GM19452 (cell line): ENCODE measurements at regions not wholly inside any gene's neighbourhood (a gene's known extent, or its start where the extent isn't known, plus 50 kb on each side); places are given as distances from the start of the nearest gene placed in this dataset.
"Not testable (repeated sequence)": the region's sequence is repeated elsewhere in the genome, so short reads cannot be mapped to it uniquely, and the experiment has no call there.

ENCODE experiments used
- ATAC-seq: cut with Tn5 transposase; IDR thresholded peaks from one replicate; pipeline ENCODE4 v1.9.1; 2021; ENCODE audit not compliant: unreplicated experiment

DNA sequence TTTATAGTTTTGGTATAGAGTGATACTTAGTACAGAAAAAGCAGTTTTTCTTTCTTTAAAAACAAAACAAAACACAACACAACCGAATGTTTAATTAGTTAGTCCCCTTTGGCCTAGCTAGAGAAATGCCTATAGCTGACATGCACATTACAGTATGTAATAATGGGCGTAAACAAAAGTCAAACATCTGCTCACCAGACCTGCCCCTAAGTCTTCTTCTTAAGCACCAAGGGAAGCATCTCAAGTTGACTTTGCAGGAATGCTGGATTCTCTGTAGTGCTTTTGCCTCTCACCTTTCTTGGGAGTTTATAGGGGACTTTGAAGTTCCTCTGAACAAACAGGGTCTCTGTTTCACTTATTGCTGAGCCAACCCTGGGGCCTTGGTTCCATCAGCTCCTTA, 143.7 kb downstream of the TM2D1 start:
- no peak for ATAC-seq

DNA sequence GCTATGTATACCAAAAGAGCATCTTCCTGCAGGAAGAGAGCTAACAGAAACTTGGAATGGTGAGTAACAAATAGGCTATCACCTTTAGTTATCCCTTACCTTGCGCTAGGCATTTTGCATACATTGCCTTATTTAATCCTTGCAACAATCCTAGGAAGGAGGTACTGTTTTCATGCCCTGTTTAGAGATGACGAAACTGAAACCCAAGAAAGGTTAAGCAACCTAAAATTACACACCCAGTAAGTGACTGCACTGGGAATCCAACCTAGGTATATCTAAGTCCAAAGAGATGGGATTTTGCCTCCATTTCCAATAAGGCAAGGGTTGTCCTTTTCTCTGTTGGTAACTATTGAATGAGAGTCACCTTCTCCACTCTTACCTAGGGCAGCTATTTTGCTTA, 144.5 kb downstream of the TM2D1 start:
- ATAC-seq, result no peak

DNA sequence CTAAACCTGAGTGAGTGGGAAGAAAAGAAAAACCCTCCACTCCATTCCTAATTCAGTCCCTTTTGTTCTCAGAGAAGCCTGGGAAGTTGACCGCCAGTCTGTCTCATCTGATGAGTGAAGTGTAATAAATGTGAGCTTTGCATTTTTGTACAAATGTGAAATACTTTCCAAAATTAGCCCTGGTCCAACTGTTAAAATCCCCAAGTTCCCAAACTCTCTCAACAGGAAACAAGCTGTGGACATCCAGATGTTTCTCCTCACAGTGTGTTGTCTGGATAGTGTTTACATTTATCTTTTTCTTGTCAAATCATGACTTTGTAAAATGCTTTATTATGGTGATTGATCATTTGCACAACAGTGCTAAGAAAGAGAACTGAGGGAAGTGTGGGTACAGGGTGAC, 145.1 kb downstream of the TM2D1 start:
- ATAC-seq, result no peak

DNA sequence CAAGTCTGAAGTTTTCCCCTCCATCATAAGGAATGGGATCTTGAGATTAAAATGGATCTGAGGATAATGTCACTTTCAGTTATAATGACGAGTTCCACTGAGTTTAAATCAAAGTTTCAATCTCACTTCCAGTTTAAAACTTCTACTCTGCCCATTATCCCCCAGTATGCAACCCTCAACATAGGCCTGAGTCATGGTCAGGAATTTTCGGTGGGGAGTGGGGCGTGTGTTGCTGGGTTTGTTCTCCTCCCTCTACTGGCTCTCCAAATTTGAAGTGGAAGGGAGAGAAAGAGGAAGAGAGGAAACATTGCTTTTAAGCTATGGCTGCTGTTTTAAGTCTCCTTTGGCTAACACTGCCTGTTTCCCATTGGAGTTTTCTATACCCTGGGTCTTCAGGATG, 152.9 kb downstream of the TM2D1 start:
- no peak for ATAC-seq

DNA sequence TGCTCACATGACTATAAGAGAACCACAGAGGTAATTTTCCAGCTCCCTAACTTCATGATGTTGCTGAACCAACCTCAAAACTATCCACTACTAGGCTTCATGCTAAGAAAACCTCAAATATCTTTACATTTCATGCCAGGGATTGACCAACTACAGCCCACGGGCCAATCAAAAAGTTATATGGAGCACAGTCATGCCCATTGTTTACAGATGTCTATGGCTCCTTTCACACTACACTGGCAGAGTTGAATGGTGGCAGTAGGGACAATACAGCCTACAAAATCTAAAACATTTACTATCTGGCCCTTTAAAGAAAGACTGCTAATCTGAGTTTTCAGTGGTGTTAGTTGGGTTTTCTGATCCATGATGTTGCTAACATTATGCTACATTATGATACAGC, 154.8 kb downstream of the TM2D1 start:
- no peak for ATAC-seq

DNA sequence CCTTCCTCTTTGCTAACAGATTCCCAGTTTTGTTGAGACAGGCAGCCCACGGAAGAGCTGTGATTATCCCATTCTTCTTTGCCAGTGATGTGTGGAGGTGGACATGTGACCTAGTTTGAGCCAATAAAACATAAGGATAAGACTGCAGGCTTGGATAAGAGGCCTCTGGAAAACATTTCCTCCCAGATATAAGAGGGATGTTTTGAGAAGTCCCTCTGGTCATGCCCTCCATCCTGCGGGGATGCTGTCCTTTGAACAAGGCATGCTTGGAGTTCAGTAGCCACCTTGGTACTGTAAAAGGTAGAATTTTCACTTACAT, 155.7 kb downstream of the TM2D1 start:
- ATAC-seq, result no peak

DNA sequence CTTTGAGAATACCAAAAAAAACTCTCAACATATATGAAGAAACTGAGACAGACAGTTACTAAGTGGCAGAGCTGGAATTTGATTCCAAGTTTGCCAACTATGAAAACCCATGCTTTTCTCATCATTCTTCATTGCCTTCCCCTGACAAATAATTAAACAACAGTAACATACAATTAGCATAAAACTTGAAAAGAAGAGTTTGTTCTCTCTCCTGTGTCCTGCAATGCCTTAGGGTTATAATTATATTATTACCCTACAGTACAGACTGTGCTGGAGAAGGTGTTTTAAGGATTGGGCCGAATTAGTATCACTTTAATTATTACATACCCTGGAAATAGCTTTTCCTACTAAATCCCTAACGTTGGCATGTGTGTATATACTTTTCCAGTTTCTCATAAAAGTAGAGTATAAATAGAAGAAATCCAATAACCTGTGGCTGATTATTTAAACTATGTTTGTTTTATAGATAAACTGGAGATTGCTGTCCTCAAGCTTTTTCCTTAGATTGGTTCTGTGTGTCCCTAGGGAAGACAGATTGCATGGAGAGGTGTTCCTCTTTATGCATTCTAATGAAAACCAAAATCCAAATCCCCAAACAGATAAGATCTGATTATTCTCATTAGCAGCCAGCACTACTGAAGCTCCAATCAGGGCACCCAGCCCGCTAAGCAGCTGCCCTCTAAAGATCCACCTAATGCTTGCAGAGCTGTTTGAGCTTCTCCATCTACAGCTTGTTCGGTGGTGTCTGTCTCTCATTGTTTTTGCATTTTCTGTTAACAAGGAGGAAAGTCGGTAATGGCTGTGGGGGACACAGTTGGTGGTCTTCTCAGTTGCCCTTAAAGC, 156.3 kb downstream of the TM2D1 start:
- no peak for ATAC-seq

GRCh38 chr1:61566177-61566576, 158.8 kb downstream of the TM2D1 start:
- no peak for ATAC-seq

DNA sequence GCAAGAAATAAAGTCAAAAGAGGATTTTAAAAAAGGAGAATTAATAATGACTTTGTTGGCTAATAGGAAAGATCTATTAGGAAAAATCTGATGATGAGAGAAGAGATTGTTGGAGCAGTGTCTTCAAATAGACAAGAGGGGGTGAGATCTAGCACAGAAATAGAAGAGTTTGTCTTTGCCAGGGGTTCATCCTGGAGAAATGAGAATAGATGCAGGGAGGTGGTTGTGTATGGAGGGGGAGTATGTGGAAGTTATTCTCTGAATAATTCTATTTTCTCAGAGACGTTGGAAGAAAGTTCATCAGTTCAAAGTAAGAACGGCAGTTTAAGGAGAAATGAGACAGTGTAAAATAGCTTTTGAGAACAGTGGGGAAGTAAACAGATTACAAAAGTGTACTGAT, 161.3 kb downstream of the TM2D1 start:
- ATAC-seq, result no peak

- ATAC-seq, result no peak
Observed at GRCh38 chr1:61561666-61562065, 163.3 kb downstream of the TM2D1 start.

- ATAC-seq, result no peak
Observed at GRCh38 chr1:61560385-61560784, 164.6 kb downstream of the TM2D1 start.

- no peak for ATAC-seq
Observed at GRCh38 chr1:61556631-61557030, 168.3 kb downstream of the TM2D1 start.

DNA sequence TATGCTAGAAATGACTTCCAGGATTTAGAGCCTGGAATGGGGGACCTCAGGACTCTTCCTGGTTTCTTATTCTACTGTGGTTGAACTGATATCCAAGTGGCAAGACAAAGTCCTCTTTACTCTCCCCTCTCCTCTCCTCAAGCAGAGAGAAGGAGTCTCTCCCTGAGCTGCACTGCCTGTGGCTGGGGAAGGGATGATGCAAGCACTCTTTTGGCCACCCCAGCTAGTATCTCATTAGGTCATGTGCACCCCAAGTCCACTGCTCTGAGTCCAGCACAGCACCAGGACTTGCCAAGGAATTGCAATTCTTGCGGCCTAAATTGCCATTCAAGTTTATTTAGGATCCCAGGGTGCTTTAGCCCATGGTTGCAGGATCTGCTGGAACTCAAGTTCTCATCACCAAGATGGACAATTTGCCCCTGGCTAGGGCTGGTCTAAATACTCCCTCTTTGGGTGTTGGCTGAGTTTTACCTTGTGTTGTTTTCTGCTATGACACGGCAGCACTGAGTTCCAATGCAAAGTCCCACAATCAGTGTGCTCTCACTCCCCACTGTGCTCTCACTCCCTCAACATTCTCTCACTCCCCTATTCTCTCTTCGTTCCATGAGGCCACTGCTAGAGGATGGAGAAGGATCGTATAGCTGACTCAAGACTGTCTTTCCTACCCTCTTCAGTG, 172.2 kb downstream of the TM2D1 start:
- no peak for ATAC-seq

DNA sequence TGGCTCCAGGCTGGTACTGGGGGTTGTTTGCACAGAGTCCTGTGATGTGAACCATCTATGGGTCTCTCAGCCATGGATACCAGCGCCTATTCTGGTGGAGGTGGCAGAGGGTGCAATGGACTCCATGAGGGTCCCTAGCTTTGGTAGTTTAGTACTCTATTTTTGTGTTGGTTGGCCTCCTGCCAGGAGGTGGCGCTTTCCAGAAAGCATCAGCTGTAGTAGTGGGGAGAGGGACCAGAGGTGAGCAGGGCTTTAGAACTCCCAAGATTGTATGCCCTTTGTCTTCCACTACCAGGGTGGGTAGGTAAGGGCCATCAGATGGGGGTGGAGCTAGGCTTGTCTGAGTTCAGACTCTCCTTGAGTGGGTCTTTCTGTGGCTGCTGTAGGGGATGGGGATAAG, 177.6 kb downstream of the TM2D1 start:
- not testable (repeated sequence) for ATAC-seq

DNA sequence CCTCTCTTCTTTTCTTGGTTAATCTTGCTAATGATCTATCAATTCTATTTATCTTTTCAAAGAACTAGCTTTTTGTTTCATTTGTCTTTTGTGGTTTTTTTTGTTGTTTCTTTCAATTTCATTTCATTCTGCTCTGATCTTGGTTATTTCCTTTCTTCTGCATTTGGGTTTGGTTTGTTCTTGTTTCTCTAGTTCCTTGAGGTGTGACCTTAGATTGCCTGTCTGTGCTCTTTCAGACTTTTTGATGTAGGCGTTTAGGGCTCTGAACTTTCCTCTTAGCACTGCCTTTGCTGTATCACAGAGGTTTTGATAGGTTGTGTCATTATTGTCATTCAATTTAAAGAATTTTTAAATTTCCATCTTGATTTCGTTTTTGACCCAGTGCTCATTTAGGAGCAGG, 180.1 kb downstream of the TM2D1 start:
- ATAC-seq, result not testable (repeated sequence)

DNA sequence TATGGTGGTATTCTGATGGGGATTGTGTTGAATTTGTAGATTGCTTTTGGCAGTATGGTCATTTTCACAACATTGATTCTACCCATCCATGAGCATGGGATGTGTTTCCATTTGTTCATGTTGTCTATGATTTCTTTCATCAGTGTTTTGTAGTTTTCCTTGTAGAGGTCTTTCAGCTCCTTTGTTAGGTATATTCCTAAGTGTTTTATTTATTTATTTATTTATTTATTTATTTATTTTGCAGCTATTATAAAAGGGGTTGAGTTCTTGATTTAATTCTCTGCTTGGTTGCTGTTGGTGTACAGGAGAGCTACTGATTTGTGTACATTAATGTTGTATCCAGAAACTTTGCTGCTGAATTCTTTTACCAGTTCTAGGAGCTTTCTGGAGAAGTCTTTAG, 181.4 kb downstream of the TM2D1 start:
- ATAC-seq, result not testable (repeated sequence)

GRCh38 chr1:61539720-61540462, 185.1 kb downstream of the TM2D1 start:
- ATAC-seq, result no peak

- ATAC-seq, result no peak
Observed at GRCh38 chr1:61538228-61538627, 186.7 kb downstream of the TM2D1 start.

GRCh38 chr1:61536174-61537108, 188.5 kb downstream of the TM2D1 start:
- no peak for ATAC-seq

- no peak for ATAC-seq
Observed at GRCh38 chr1:61534847-61535246, 190.1 kb downstream of the TM2D1 start.

DNA sequence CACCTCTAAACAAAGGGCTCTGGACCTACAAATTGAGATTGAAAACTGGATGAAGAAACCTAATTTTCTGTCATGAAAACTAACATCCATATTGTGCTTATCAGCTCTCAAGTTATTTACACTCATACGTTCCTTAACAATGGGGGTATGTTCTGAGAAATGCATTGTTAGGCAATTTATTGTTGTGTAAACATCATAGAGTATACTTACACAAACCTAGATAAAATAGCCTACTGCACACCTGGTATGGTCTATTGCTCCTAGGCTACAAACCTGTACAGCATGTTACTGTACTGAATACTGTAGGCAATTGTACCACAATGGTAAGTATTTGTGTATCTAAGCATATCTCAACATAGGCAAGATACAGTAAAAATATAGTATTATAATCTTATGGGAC, 191.4 kb downstream of the TM2D1 start:
- no peak for ATAC-seq
